Naive thymus-derived CD4-positive, alpha-beta T cell (primary cell): ENCODE measurements at regions not wholly inside any gene's neighbourhood (a gene's known extent, or its start where the extent isn't known, plus 50 kb on each side); places are given as distances from the start of the nearest gene placed in this dataset.

ENCODE experiments used
- ATAC-seq: fragments of 150-1000 bp; cut with Tn5 transposase; 2 replicates; pipeline ENCODE4 v1.10.0; 2021; ENCODE audit warnings: mild to moderate bottlenecking, moderate library complexity
- CTCF ChIA-PET: fragments of 350-600 bp; sonication (Branson Sonifier 250); formaldehyde crosslinking; loops from one replicate; lab custom pipeline; 2021; ENCODE audit warnings: antibody characterized with exemption; lab: Charles Lee
- POLR2A ChIA-PET: fragments of 350-600 bp; sonication (Branson Sonifier 250); formaldehyde crosslinking; loops from one replicate; lab custom pipeline; 2021; ENCODE audit warnings: antibody characterized with exemption, inconsistent platforms; lab: Charles Lee
- DNase-seq, 9 donors: peaks; one replicate each; pipeline versions ENCODE4 v3.0.0 to v3.0.0-alpha.2; 2020 to 2022; ENCODE audit warnings: mixed read lengths in 1 of 9
- H3K27ac ChIP-seq: one replicate; pipeline ENCODE4 v1.7.0; 2013; ENCODE audit warnings: mild to moderate bottlenecking, low read depth, low read length, moderate library complexity
- H3K27me3 ChIP-seq, 2 donors: one replicate each; pipeline ENCODE4 v1.7.0; 2013; ENCODE audit warnings: low read length in 2 of 2, mild to moderate bottlenecking in 2 of 2, moderate library complexity in 2 of 2; ENCODE audit not compliant: control insufficient read depth in 2 of 2, insufficient read depth in 2 of 2
- H3K36me3 ChIP-seq, 3 experiments: 1 replicate in 2 of 3; 2 replicates in 1 of 3; pipeline ENCODE4 v1.7.0; 2013; ENCODE audit warnings: low read length in 3 of 3, mild to moderate bottlenecking in 3 of 3, moderate library complexity in 1 of 3; ENCODE audit not compliant: insufficient read depth in 3 of 3, control insufficient read depth in 2 of 3
- H3K4me1 ChIP-seq, 2 donors: one replicate each; pipeline ENCODE4 v1.7.0; 2013; ENCODE audit warnings: low read length in 2 of 2, mild to moderate bottlenecking in 2 of 2, moderate library complexity in 1 of 2; ENCODE audit not compliant: control insufficient read depth in 2 of 2, insufficient read depth in 2 of 2
- H3K4me3 ChIP-seq: 2 replicates; pipeline ENCODE4 v1.7.0; 2013; ENCODE audit warnings: mild to moderate bottlenecking, low read length
- H3K9me3 ChIP-seq, 3 experiments: 1 replicate in 2 of 3; 2 replicates in 1 of 3; pipeline ENCODE4 v1.7.0; 2013; ENCODE audit warnings: low read length in 3 of 3; ENCODE audit not compliant: control insufficient read depth in 2 of 3
- H3K27ac Mint-ChIP-seq, 9 donors: one replicate each; pipeline ENCODE4 v1.8.0; 2020 to 2022; ENCODE audit warnings: mixed read lengths in 9 of 9, mild to moderate bottlenecking in 8 of 9, moderate library complexity in 5 of 9, inconsistent platforms in 2 of 9
- H3K27me3 Mint-ChIP-seq, 5 donors: one replicate each; pipeline ENCODE4 v1.8.0; 2021 to 2022; ENCODE audit warnings: mixed read lengths in 5 of 5, mild to moderate bottlenecking in 1 of 5
- H3K36me3 Mint-ChIP-seq, 5 donors: one replicate each; pipeline ENCODE4 v1.8.0; 2020 to 2022; ENCODE audit warnings: mixed read lengths in 5 of 5, mild to moderate bottlenecking in 3 of 5, inconsistent platforms in 1 of 5
- H3K4me1 Mint-ChIP-seq, 7 donors: one replicate each; pipeline ENCODE4 v1.8.0; 2020 to 2022; ENCODE audit warnings: mixed read lengths in 7 of 7, mild to moderate bottlenecking in 3 of 7, inconsistent platforms in 1 of 7
- H3K4me3 Mint-ChIP-seq, 10 donors: one replicate each; pipeline ENCODE4 v1.8.0; 2020 to 2022; ENCODE audit warnings: mild to moderate bottlenecking in 10 of 10, mixed read lengths in 10 of 10, moderate library complexity in 6 of 10, inconsistent platforms in 2 of 10
- H3K9me3 Mint-ChIP-seq, 11 donors: one replicate each; pipeline ENCODE4 v1.8.0; 2020 to 2022; ENCODE audit warnings: mixed read lengths in 11 of 11, mild to moderate bottlenecking in 4 of 11, inconsistent platforms in 1 of 11, moderate library complexity in 1 of 11
- intact Hi-C, 2 donors: fragments of 100-400 bp; cut with micrococcal nuclease; formaldehyde crosslinking; loops; one replicate each; pipeline ENCODE4 v1.15.1; 2023

DNA sequence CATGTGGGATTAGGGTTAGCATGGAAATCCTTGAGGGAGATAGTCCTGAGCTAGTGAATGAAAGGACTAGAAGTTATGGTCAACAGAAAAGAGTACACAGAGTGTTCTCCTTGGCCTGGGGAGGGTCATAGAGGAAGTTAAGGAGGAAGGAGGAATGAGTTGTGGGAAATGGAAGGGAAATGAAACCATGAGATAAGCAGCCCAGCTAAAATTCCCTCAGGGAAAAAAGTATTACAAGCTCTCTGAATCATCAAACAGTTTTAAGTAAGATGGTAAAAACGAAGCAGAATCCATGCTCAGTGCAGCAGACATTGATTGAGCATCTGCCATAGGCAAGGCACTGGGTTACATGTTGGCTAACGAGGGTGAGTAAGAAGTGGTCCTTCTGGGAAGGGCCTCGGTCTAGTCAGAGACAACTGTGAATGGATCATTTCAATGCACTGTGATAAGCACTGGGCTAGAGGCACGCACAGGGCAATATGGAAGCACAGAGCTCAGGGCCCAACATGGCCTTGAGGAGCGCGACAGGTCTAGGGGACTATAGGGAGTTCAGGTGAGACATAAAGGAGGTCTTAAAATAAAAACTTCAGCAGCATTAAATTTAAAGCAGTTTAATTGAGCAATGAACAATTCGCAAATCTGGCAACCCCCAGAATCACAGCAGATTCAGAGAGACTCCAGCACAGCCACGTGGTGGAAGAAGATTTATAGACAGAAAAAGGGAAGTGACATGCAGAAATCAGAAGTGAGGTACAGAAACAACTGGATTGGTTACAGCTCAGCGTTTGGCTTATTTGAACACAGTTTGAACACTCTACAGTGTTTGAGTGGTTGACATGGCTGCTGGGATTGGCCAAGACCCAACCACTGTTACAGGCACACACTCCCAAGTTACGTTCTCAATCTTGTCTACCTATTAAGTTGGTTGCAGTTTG is 219.5 kb downstream of the HLX start:
- no peaks in the 10 kb centered on the region for H3K27me3 ChIP-seq
- no peak overlapping the region for H3K4me3 ChIP-seq
- peaks cover 0 to 11% (median 0%) of the 10 kb centered on the region in 7 donors for H3K4me1 Mint-ChIP-seq
- intact Hi-C loops = no loop called here
- no peak overlapping the region for H3K4me3 Mint-ChIP-seq
- peaks cover 0 to 6% (median 0%) of the 10 kb centered on the region in 5 donors for H3K36me3 Mint-ChIP-seq
- H3K4me1 ChIP-seq = no peaks in the 10 kb centered on the region
- DNase-seq (no peak), ATAC-seq (peak; percentile 55)
- no peaks in the 10 kb centered on the region for H3K36me3 ChIP-seq
- H3K27ac ChIP-seq = no peak overlapping the region
- H3K9me3 Mint-ChIP-seq = peaks cover 0 to 13% (median 6%) of the 10 kb centered on the region in 11 donors
- peaks cover 0 to 12% (median 8%) of the 10 kb centered on the region in 5 donors for H3K27me3 Mint-ChIP-seq
- H3K27ac Mint-ChIP-seq = no peak overlapping the region
- H3K9me3 ChIP-seq = no peaks in the 10 kb centered on the region
- ChIA-PET POLR2A (no interaction called here), CTCF (no interaction called here)

DNA sequence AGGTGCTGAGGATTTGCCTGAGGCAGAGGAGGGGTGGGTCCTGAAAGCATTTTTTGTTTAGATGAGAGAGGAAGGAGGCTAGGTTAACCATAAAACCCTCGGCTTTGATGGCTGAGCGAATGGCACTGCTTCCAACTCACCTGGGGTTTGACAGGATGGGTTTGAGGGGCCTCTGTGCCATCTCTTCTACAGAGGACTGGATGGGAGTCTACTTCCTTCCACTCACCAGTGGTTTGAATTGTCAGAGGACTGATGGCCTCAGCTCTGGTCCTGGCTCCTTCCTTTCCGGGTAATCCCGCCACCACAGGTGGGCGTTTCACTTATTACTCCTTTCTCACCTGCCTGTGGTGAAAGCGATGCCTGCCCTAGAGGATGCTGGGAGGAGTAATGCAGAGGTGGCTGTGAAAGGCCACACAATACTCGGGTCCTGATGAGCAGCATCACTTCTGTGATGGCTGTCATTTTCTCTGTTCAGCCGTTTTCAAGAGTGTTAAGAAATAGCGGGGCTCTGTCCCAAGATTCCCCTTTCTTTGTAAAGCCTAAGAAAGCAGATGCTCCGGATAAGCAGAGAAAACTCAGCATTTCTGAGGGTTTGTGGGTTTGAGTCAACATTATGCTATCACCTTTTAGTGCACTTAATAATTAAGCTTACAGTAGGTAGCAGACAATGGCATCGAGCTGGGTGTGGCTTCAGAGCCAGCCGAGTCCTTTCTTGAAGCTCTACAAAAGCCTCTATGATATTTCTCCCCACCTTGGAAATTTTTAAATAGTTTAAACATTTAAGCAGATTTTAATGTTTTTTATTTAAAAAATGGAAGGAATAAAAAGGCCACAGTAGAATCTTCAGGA is 220.7 kb downstream of the HLX start:
- Histone ChIP-seq H3K27ac (no peak overlapping the region), H3K36me3 (no peaks in the 10 kb centered on the region), H3K9me3 (no peaks in the 10 kb centered on the region), H3K27me3 (no peaks in the 10 kb centered on the region), H3K4me3 (no peak overlapping the region), H3K4me1 (no peaks in the 10 kb centered on the region)
- Mint-ChIP-seq H3K27ac (peak overlapping the region in 1 of 9 donors; percentile 69), H3K27me3 (peaks cover 0 to 12% (median 8%) of the 10 kb centered on the region in 5 donors), H3K4me1 (peaks cover 0 to 11% (median 0%) of the 10 kb centered on the region in 7 donors), H3K4me3 (peak overlapping the region in 1 of 10 donors; percentile 26), H3K9me3 (peaks cover 0 to 14% (median 6%) of the 10 kb centered on the region in 11 donors), H3K36me3 (peaks cover 0 to 6% (median 0%) of the 10 kb centered on the region in 5 donors)
- CTCF ChIA-PET = no interaction called here
- POLR2A ChIA-PET = no interaction called here
- intact Hi-C loops = no loop called here
- DNase-seq (no peak), ATAC-seq (no peak)

DNA sequence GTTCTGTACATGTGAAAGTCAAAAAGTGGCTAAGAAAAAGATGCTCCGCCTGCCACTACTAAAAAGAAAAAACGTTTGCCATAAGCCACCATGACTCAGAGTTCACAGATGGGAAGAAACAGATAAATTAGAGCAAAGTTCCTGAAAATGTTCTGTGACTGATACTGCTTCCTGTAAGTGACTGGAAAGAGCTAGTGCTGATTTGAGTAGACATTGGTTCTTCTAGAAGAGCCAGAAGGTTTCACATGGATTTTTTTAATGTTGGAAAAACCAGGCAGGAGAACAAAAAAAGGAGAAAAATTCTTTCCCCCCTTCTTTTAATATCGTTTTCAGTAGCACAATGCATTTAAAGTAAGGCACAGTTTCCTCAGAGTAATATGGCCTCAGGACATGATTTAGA is 221.4 kb downstream of the HLX start:
- H3K27ac ChIP-seq = no peak overlapping the region
- ChIA-PET POLR2A (no interaction called here), CTCF (no interaction called here)
- DNase-seq (no peak), ATAC-seq (peak; percentile 39)
- H3K27me3 Mint-ChIP-seq = peaks cover 0 to 12% (median 8%) of the 10 kb centered on the region in 5 donors
- no peaks in the 10 kb centered on the region for H3K27me3 ChIP-seq
- H3K27ac Mint-ChIP-seq = no peak overlapping the region
- H3K9me3 Mint-ChIP-seq = peaks cover 0 to 14% (median 6%) of the 10 kb centered on the region in 11 donors
- intact Hi-C loops = no loop called here
- no peaks in the 10 kb centered on the region for H3K4me1 ChIP-seq
- peaks cover 0 to 6% (median 0%) of the 10 kb centered on the region in 5 donors for H3K36me3 Mint-ChIP-seq
- H3K36me3 ChIP-seq = no peaks in the 10 kb centered on the region
- H3K4me3 ChIP-seq = no peak overlapping the region
- no peaks in the 10 kb centered on the region for H3K9me3 ChIP-seq
- peaks cover 0 to 11% (median 0%) of the 10 kb centered on the region in 7 donors for H3K4me1 Mint-ChIP-seq
- no peak overlapping the region for H3K4me3 Mint-ChIP-seq

DNA sequence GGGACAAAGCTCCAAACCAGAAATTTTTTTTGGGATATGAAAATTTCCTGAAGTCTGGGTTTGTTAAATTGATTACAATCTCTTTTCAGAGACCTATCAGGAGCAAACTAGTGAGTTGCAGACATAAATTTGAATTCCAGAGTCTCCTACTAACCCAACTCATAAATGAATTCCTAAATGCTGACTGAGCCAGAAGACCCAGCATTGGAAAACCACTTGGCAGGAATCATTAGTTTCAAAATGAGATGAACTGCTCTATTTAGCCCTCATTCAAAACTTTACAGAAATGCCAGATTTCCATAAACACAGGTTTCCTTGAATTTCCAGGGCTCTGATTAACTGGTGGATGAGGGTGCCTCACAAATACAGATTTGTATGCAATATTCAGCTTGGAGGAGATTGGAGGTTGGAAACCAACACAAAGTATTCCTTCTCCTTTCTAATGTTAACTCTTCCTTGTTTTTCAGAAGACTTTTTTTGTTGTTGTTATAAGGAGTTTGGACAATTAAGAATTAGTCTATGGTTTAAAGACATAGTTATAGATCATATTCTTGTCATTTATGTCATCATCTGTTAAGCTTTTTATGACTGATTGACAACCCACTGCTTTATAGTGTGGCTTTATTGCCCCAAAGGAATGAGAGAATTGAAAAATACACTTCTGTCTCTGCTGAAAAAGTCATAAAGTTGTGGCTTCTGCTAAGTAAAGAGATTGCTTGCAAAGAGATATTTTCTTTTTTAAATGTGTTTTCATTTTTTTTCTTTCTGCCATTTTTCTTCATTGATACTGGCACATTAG is 222.8 kb downstream of the HLX start:
- POLR2A ChIA-PET = no interaction called here
- intact Hi-C loops = no loop called here
- H3K27me3 Mint-ChIP-seq = peaks cover 0 to 12% (median 8%) of the 10 kb centered on the region in 5 donors

DNA sequence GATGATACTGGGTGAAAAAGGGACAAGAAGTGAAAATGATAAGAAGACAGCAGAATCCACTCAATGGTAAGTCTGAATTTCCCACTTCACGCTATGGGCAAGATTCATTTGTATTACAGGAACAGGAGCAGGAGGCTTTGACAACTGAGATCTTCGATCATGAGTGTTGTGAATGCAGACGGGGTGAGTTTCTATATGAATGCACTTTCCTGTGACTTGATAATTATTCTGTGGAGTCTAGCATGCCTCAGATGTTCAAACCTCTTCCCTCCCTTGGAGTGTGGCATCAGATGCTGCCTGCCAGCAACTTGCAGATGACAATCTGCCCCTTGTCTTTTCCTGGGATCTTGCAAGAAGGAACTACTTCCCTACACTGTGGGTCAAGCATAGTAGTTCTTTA is 225.4 kb downstream of the HLX start:
- Histone ChIP-seq H3K36me3 (no peaks in the 10 kb centered on the region), H3K27ac (no peak overlapping the region), H3K9me3 (no peaks in the 10 kb centered on the region), H3K4me3 (no peak overlapping the region), H3K27me3 (no peaks in the 10 kb centered on the region), H3K4me1 (no peaks in the 10 kb centered on the region)
- DNase-seq (no peak), ATAC-seq (no peak)
- CTCF ChIA-PET = no interaction called here
- H3K27me3 Mint-ChIP-seq = peaks cover 0 to 9% (median 0%) of the 10 kb centered on the region in 5 donors
- no peaks in the 10 kb centered on the region for H3K36me3 Mint-ChIP-seq
- POLR2A ChIA-PET = no interaction called here
- H3K4me3 Mint-ChIP-seq = no peak overlapping the region
- H3K4me1 Mint-ChIP-seq = peaks cover 0 to 4% (median 0%) of the 10 kb centered on the region in 7 donors
- H3K9me3 Mint-ChIP-seq = peaks cover 0 to 11% (median 5%) of the 10 kb centered on the region in 11 donors
- intact Hi-C loops = no loop called here
- no peak overlapping the region for H3K27ac Mint-ChIP-seq

More for the DNA sequence above, 222.8 kb downstream of the HLX start:
- no peak overlapping the region for H3K27ac Mint-ChIP-seq
- Histone ChIP-seq H3K36me3 (no peaks in the 10 kb centered on the region), H3K4me3 (no peak overlapping the region), H3K27ac (no peak overlapping the region), H3K4me1 (no peaks in the 10 kb centered on the region), H3K27me3 (no peaks in the 10 kb centered on the region), H3K9me3 (no peaks in the 10 kb centered on the region)
- CTCF ChIA-PET = no interaction called here
- peaks cover 0 to 6% (median 0%) of the 10 kb centered on the region in 5 donors for H3K36me3 Mint-ChIP-seq
- H3K9me3 Mint-ChIP-seq = peaks cover under 1 to 13% (median 8%) of the 10 kb centered on the region in 11 donors
- DNase-seq = no peak
- no peak overlapping the region for H3K4me3 Mint-ChIP-seq
- ATAC-seq = no peak
- H3K4me1 Mint-ChIP-seq = peaks cover 0 to 10% (median 0%) of the 10 kb centered on the region in 7 donors

DNA sequence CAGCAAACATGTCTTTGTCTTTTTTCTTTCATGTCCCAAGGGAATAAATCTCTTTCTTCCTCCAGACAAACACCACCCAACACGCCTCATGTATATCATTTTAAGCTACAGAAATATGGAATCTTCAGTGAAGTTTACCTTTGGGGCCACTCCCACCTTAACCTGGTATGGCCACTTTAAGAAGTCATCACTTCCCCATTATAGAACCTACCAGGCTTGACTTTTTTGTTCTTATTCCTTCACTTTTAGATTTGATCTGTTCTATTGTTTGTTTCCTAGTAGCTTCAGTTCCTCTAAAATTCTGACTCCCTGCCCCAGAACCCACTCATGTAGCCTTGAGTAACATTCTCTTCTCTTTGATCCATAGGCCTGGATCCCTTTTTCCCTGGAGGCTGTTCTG is 226.3 kb downstream of the HLX start:
- intact Hi-C loops = no loop called here
- DNase-seq (no peak), ATAC-seq (no peak)
- H3K4me3 ChIP-seq = no peak overlapping the region
- ChIA-PET POLR2A (no interaction called here), CTCF (no interaction called here)
- Mint-ChIP-seq H3K27ac (no peak overlapping the region), H3K4me1 (peaks cover 0 to 3% (median 0%) of the 10 kb centered on the region in 7 donors), H3K4me3 (no peak overlapping the region), H3K36me3 (no peaks in the 10 kb centered on the region), H3K9me3 (peaks cover 0 to 11% (median 5%) of the 10 kb centered on the region in 11 donors), H3K27me3 (peaks cover 0 to 12% (median 0%) of the 10 kb centered on the region in 5 donors)
- no peaks in the 10 kb centered on the region for H3K9me3 ChIP-seq
- no peaks in the 10 kb centered on the region for H3K36me3 ChIP-seq
- H3K27ac ChIP-seq = no peak overlapping the region
- H3K4me1 ChIP-seq = no peaks in the 10 kb centered on the region
- no peaks in the 10 kb centered on the region for H3K27me3 ChIP-seq
